RWPE1 (cell line): ENCODE measurements at regions not wholly inside any gene's neighbourhood (a gene's known extent, or its start where the extent isn't known, plus 50 kb on each side); places are given as distances from the start of the nearest gene placed in this dataset.

Experiments used
- CTCF ChIA-PET: fragments of 350-600 bp; sonication (Branson Sonifier 250); formaldehyde crosslinking; extraction: SDS; loops from one replicate; lab custom pipeline; 2021; lab: Yijun Ruan, JAX
- POLR2A ChIA-PET: fragments of 400-600 bp; formaldehyde crosslinking; extraction: SDS; loops from one replicate; lab custom pipeline; 2020; ENCODE audit warnings: antibody characterized with exemption; ENCODE audit not compliant: low non-redundant PET; lab: Yijun Ruan, JAX
- DNase-seq: peaks from one replicate; pipeline ENCODE4 v3.0.0; 2012; ENCODE audit warnings: low spot score
- H3K27ac ChIP-seq: fragments of 450-650 bp; 2 replicates; pipeline ENCODE4 v1.5.1; 2017
- TF ChIP-seq, protein P1 (sequence below): fragments of 450-650 bp; conservative IDR thresholded peaks from 2 replicates; pipeline ENCODE4 v1.5.1; 2017; ENCODE audit warnings: low read depth, mild to moderate bottlenecking

DNA sequence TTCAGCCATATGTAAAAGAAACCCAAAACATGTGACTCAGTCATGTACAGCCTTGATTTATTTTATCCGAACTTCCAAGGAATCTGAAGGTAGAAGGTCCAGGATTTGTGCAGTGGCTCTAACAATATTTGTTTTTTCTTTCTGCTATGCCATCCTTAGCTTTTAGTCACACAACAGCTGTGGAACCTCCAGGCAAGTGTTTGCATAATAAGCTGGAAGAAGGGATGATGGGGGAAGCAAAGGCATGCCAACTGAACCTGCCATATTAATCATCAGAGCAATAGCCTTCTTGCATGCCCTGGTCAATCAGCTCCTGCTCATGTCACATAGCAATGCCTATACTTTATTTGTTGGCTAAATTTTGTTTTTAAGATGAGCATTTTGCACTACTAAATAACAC is 444.7 kb upstream of the ARPP21 start:
- CTCF ChIA-PET: no interaction called here
- TF ChIP-seq, protein P1, sequence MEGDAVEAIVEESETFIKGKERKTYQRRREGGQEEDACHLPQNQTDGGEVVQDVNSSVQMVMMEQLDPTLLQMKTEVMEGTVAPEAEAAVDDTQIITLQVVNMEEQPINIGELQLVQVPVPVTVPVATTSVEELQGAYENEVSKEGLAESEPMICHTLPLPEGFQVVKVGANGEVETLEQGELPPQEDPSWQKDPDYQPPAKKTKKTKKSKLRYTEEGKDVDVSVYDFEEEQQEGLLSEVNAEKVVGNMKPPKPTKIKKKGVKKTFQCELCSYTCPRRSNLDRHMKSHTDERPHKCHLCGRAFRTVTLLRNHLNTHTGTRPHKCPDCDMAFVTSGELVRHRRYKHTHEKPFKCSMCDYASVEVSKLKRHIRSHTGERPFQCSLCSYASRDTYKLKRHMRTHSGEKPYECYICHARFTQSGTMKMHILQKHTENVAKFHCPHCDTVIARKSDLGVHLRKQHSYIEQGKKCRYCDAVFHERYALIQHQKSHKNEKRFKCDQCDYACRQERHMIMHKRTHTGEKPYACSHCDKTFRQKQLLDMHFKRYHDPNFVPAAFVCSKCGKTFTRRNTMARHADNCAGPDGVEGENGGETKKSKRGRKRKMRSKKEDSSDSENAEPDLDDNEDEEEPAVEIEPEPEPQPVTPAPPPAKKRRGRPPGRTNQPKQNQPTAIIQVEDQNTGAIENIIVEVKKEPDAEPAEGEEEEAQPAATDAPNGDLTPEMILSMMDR: no peak
- POLR2A ChIA-PET: no interaction called here
- H3K27ac ChIP-seq: no peak overlapping the region
- DNase-seq: no peak

DNA sequence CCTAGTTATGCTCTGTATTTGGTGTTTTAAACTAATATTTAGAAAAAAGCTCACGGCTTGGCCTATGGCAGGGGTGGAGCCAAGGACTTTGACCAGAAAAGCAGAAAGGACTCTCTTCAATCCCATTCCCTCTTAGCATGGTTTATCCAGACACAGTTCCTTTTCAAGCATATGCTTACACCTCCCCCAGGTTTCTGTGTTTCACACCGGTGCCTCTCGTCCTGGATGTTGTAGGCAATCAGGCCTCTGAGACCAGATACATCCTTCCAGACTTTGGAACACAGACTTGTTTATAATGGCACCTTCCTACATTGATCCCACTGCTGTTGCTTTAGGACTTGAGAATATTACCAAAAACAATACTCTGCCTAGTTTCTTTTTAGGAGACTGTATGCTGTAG is 440.5 kb upstream of the ARPP21 start:
- no peak for DNase-seq
- H3K27ac ChIP-seq: no peak overlapping the region
- CTCF ChIA-PET: no interaction called here
- TF ChIP-seq, protein P1: no peak
- POLR2A ChIA-PET: no interaction called here

DNA sequence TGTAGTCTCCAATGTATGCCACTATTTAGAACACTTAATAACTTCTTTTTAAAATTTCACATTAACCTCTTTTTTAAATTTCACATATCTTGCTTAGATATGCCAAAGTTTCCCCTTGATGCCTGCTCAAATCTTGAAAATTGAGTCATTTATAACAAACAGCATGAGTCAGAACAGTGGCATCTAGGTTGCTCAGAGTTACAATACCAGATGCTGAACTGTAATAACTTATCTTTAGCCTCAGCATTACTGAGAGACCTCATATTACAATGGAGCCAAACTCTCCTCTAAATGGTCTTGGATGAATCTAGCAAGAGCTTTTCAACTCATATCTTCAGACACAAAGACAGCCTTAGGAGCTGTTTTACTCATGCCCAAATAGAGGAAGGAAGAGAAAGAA is 439.3 kb upstream of the ARPP21 start:
- TF ChIP-seq, protein P1: no peak
- DNase-seq: peak; percentile 1
- CTCF ChIA-PET: no interaction called here

DNA sequence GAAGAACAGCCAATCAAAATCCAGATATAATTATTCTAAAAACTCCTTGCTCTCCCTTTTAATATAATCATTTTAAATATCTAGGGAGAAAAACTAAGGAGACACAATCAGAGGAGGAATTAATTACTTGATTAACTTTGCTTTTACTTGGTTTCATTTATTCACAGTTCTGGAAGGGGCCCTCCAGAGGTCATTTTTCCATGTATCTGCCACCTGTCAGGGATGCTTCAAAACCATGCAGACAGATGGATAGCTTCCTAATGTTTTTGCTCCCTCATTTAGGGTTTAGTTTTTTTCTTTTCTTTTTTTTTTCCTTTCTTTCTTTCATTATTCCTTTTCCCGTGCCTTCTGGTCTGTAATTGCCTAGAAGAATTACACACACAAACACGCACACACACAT is 438.1 kb upstream of the ARPP21 start:
- no peak for DNase-seq
- ChIA-PET CTCF (no interaction called here), POLR2A (no interaction called here)
- H3K27ac ChIP-seq: no peak overlapping the region
- TF ChIP-seq, protein P1: no peak

More for the DNA sequence above, 439.3 kb upstream of the ARPP21 start:
- H3K27ac ChIP-seq: no peak overlapping the region
- POLR2A ChIA-PET: no interaction called here

DNA sequence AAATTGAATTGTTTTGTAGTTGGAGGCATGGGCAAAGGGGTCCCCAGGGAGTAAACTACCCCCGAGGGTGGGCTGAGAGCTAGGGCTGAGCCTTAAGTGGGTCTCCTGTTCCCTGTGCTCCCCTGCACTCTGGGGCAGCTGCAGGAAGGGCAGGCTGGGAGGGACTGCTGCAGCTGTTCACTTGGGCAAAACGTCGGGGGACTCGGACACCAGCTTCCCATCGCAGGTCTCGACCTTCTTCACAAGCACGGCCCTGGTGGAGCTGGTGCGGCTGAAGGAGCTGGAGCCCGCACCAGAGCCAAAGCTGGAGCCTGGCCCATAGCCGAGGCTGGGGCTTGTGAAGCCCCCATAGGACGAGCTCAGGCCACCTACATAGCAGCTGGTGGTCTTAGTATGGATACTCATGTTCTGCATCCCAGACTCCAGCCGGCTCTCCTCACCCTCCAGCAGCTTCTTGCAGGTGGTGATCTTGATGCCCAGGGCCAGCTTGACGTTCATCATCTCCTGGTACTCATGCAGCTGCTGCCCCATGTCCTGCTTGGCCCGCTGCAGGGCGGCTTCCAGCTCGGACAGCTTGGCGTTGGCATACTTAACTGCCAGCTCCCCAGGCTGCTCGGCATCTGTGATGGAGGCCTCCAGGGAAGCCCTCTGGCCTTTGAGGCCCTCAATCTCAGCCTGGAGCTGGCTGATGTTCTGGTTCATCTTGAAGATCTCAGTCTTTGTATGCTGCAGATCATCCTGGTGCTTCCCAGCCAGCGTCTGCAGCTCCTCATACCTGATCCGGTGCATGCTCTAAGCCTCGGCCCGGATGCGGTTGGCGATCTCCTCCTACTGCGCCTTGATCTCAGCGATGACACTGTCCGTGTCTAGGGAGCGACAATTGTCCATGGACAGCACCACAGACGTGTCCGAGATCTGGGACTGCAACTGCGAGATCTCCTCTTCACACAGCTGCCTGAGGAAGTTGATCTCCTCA is 423.5 kb upstream of the ARPP21 start:
- TF ChIP-seq, protein P1: no peak
- ChIA-PET CTCF (no interaction called here), POLR2A (no interaction called here)
- DNase-seq: no peak
- no peak overlapping the region for H3K27ac ChIP-seq

DNA sequence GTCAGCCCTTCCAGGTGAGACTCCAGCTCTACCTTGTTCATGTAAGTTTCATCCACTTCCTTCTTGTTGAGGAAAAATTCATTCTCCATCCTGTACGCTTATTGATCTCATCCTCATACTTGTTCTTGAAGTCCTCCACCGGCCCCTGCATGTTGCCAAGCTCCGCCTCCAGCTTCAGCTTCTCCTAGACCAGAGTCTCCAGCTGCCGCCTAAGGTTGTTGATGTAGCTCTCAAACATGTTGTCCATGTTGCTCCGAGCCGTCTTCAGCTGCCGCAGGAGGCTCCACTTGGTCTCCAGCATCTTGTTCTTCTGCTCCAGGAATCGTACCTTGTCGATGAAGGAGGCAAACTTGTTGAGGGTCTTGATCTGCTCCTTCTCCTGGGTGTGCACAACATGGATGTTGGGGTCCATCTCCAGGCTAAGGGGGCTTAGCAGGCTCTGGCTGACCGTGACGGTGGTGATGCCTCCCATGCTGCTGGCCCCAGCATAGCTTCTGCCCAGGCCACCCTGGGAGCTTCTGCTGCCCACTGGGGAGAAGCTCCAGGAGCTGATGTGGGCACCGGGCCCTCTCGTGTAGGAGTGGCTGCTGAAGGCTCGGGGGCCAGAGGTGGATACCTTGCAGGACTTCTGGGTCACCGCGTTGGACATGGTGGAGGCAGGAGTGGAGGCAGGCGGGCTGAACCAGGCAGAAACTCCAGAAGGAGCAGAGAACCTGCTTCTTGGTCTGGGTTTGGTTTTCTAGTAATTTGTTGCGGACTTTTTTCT is 422.6 kb upstream of the ARPP21 start:
- POLR2A ChIA-PET: no interaction called here

More for the DNA sequence above, 422.6 kb upstream of the ARPP21 start:
- DNase-seq: no peak
- no peak overlapping the region for H3K27ac ChIP-seq
- CTCF ChIA-PET: no interaction called here
- TF ChIP-seq, protein P1: no peak
